Esophagus squamous epithelium (tissue), 4 donors: ENCODE measurements at regions not wholly inside any gene's neighbourhood (a gene's known extent, or its start where the extent isn't known, plus 50 kb on each side); places are given as distances from the start of the nearest gene placed in this dataset.

ENCODE experiments used
- CTCF ChIP-seq, 6 experiments: fragments of 450-650 bp in 4 of 6; fragments of 200-600 bp in 2 of 6; sonication (generic) in 2 of 6; IDR thresholded peaks; one replicate each; pipeline ENCODE4 v1.5.1; 2016 to 2019; ENCODE audit warnings: antibody characterized with exemption in 6 of 6, mild to moderate bottlenecking in 4 of 6, moderate library complexity in 4 of 6
- POLR2A ChIP-seq, 4 donors: fragments of 450-650 bp; IDR thresholded peaks; one replicate each; pipeline ENCODE4 v1.6.1; 2017; ENCODE audit warnings: antibody characterized with exemption in 4 of 4, mild to moderate bottlenecking in 4 of 4, moderate library complexity in 3 of 4

- TF ChIP-seq CTCF (IDR thresholded peaks at IDR 0.05) (no peak), POLR2A (IDR thresholded peaks at IDR 0.05) (no peak)
Observed at GRCh38 chr3:72115307-72115706, 330.4 kb upstream of the PROK2 start.
